ENCODE measurements at regions not wholly inside any gene's neighbourhood (a gene's known extent, or its start where the extent isn't known, plus 50 kb on each side); places are given as distances from the start of the nearest gene placed in this dataset.

- Histone ChIP-seq H3K4me1 (ENCODE audit: insufficient read depth, low read length, poor library complexity, severe bottlenecking) (no peaks in the 10 kb centered on the region), H3K9me2 (ENCODE audit: insufficient read depth, low read length) (no peaks in the 10 kb centered on the region), H4K20me1 (ENCODE audit: insufficient read depth, low read length) (no peaks in the 10 kb centered on the region), H3K36me3 (ENCODE audit: insufficient read depth, low read length) (no peaks in the 10 kb centered on the region), H3K4me2 (ENCODE audit: low read length) (no peak overlapping the region), H3K79me2 (ENCODE audit: insufficient read depth, low read depth, low read length) (no peaks in the 10 kb centered on the region), H3K4me3 (ENCODE audit: low read depth, low read length, poor library complexity, severe bottlenecking) (no peak overlapping the region), H2AFZ (ENCODE audit: low read length) (no peak overlapping the region), H3K9me3 (ENCODE audit: low read length) (no peaks in the 10 kb centered on the region), H3K27ac (ENCODE audit: low read depth, low read length, poor library complexity, severe bottlenecking) (no peak overlapping the region)
- no peak for DNase-seq (ENCODE audit: low spot score)
- POLR2A ChIA-PET: no interaction called here
- BruUV-seq (replicated peaks): no TSS peak
- intact Hi-C loops (cut with micrococcal nuclease; ENCODE audit: unreplicated experiment): no loop called here
- CTCF ChIA-PET (ENCODE audit: unreplicated experiment): no interaction called here
- TF ChIP-seq EZH2phosphoT487 (IDR thresholded peaks at IDR 0.05; ENCODE audit: borderline replicate concordance, low read depth, low read length): no peak
- no peak for TF ChIP-seq CTCF (conservative IDR thresholded peaks at IDR 0.05; ENCODE audit: low read length)
Observed at GRCh38 chrX:25869761-25870160, 268.4 kb upstream of the MAGEB18 start.

- BruUV-seq (replicated peaks): no TSS peak
- no peak overlapping the region for H3K27ac ChIP-seq (ENCODE audit: low read depth, low read length, poor library complexity, severe bottlenecking)
- POLR2A ChIA-PET: no interaction called here
- TF ChIP-seq CTCF (conservative IDR thresholded peaks at IDR 0.05; ENCODE audit: low read length): no peak
- TF ChIP-seq EZH2phosphoT487 (IDR thresholded peaks at IDR 0.05; ENCODE audit: borderline replicate concordance, low read depth, low read length): no peak
- no peak overlapping the region for H2AFZ ChIP-seq (ENCODE audit: low read length)
- CTCF ChIA-PET (ENCODE audit: unreplicated experiment): no interaction called here
- no peaks in the 10 kb centered on the region for H3K9me3 ChIP-seq (ENCODE audit: low read length)
- no peaks in the 10 kb centered on the region for H3K79me2 ChIP-seq (ENCODE audit: insufficient read depth, low read depth, low read length)
- H3K4me3 ChIP-seq (ENCODE audit: low read depth, low read length, poor library complexity, severe bottlenecking): no peak overlapping the region
- no peaks in the 10 kb centered on the region for H3K9me2 ChIP-seq (ENCODE audit: insufficient read depth, low read length)
- no peaks in the 10 kb centered on the region for H4K20me1 ChIP-seq (ENCODE audit: insufficient read depth, low read length)
- no peak overlapping the region for H3K4me2 ChIP-seq (ENCODE audit: low read length)
- intact Hi-C loops (cut with micrococcal nuclease; ENCODE audit: unreplicated experiment): no loop called here
- no peaks in the 10 kb centered on the region for H3K4me1 ChIP-seq (ENCODE audit: insufficient read depth, low read length, poor library complexity, severe bottlenecking)
- no peak for DNase-seq (ENCODE audit: low spot score)
- H3K36me3 ChIP-seq (ENCODE audit: insufficient read depth, low read length): no peaks in the 10 kb centered on the region
Observed at GRCh38 chrX:25872786-25873185, 265.4 kb upstream of the MAGEB18 start.

GRCh38 chrX:25873196-25873595 is 264.9 kb upstream of the MAGEB18 start:
- TF ChIP-seq EZH2phosphoT487 (IDR thresholded peaks at IDR 0.05; ENCODE audit: borderline replicate concordance, low read depth, low read length) (no peak), CTCF (conservative IDR thresholded peaks at IDR 0.05; ENCODE audit: low read length) (no peak)
- H3K9me2 ChIP-seq (ENCODE audit: insufficient read depth, low read length): no peaks in the 10 kb centered on the region
- H2AFZ ChIP-seq (ENCODE audit: low read length): no peak overlapping the region
- no peaks in the 10 kb centered on the region for H4K20me1 ChIP-seq (ENCODE audit: insufficient read depth, low read length)
- intact Hi-C loops (cut with micrococcal nuclease; ENCODE audit: unreplicated experiment): no loop called here
- no peak overlapping the region for H3K4me2 ChIP-seq (ENCODE audit: low read length)
- H3K4me3 ChIP-seq (ENCODE audit: low read depth, low read length, poor library complexity, severe bottlenecking): no peak overlapping the region
- CTCF ChIA-PET (ENCODE audit: unreplicated experiment): no interaction called here
- H3K79me2 ChIP-seq (ENCODE audit: insufficient read depth, low read depth, low read length): no peaks in the 10 kb centered on the region
- H3K27ac ChIP-seq (ENCODE audit: low read depth, low read length, poor library complexity, severe bottlenecking): no peak overlapping the region
- H3K9me3 ChIP-seq (ENCODE audit: low read length): no peaks in the 10 kb centered on the region
- no TSS peak for BruUV-seq (replicated peaks)
- POLR2A ChIA-PET: no interaction called here
- no peak for DNase-seq (ENCODE audit: low spot score)
- no peaks in the 10 kb centered on the region for H3K36me3 ChIP-seq (ENCODE audit: insufficient read depth, low read length)
- no peaks in the 10 kb centered on the region for H3K4me1 ChIP-seq (ENCODE audit: insufficient read depth, low read length, poor library complexity, severe bottlenecking)
